B cell (primary cell): ENCODE measurements at regions not wholly inside any gene's neighbourhood (a gene's known extent, or its start where the extent isn't known, plus 50 kb on each side); places are given as distances from the start of the nearest gene placed in this dataset.

Experiments
- ATAC-seq: fragments of 200-7000 bp; cut with Tn5 transposase; one replicate; pipeline ENCODE4 v1.10.0; 2021; ENCODE audit warnings: low read depth, mild to moderate bottlenecking, moderate number of reproducible peaks, moderate library complexity
- CTCF ChIA-PET: fragments of 350-600 bp; sonication (Branson Sonifier 250); formaldehyde crosslinking; loops from one replicate; lab custom pipeline; 2021; ENCODE audit warnings: antibody characterized with exemption, inconsistent platforms; lab: Charles Lee
- POLR2A ChIA-PET: fragments of 350-600 bp; sonication (Branson Sonifier 250); formaldehyde crosslinking; loops from one replicate; lab custom pipeline; 2021; ENCODE audit warnings: antibody characterized with exemption; lab: Charles Lee
- DNase-seq: peaks from one replicate; pipeline ENCODE4 v3.0.0; 2013
- H2AFZ ChIP-seq: 2 replicates; pipeline ENCODE4 v1.6.1; 2012; ENCODE audit warnings: mild to moderate bottlenecking, low read depth, low read length; ENCODE audit not compliant: insufficient read depth, poor library complexity, severe bottlenecking
- H3K27ac ChIP-seq, 2 donors: 1 replicate in 1 of 2; 2 replicates in 1 of 2; pipeline ENCODE4 v1.5.1; 2012 to 2013; ENCODE audit warnings: low read length in 2 of 2, mild to moderate bottlenecking in 2 of 2, moderate library complexity in 1 of 2
- H3K27me3 ChIP-seq, 4 experiments: fragments of 200-600 bp in 1 of 4; sonication (generic) in 1 of 4; replicated peaks in 1 of 4; 1 replicate in 2 of 4; 2 replicates in 2 of 4; pipeline versions ENCODE4 v1.6.1 to v1.7.0; 2013 to 2016; ENCODE audit warnings: low read length in 3 of 4, mild to moderate bottlenecking in 2 of 4, mixed read lengths in 1 of 4, moderate library complexity in 1 of 4; ENCODE audit not compliant: insufficient read depth in 4 of 4, control insufficient read depth in 3 of 4; ENCODE audit errors: control extremely low read depth in 1 of 4
- H3K36me3 ChIP-seq, 2 experiments: replicated peaks in 1 of 2; 1 replicate in 1 of 2; 2 replicates in 1 of 2; pipeline versions ENCODE4 v1.6.1 to v1.7.1; 2013; ENCODE audit warnings: low read length in 1 of 2; ENCODE audit not compliant: insufficient read depth in 2 of 2, control insufficient read depth in 1 of 2; ENCODE audit errors: control extremely low read depth in 1 of 2, extremely low read depth in 1 of 2
- H3K4me1 ChIP-seq, 2 donors: fragments of 200-600 bp in 1 of 2; sonication (generic) in 1 of 2; 1 replicate in 1 of 2; 2 replicates in 1 of 2; pipeline versions ENCODE4 v1.5.1 to v1.6.1; 2013 to 2017; ENCODE audit warnings: low read length in 2 of 2; ENCODE audit not compliant: control insufficient read depth in 2 of 2, insufficient read depth in 2 of 2
- H3K4me2 ChIP-seq: replicated peaks from 2 replicates; pipeline ENCODE3; 2012; ENCODE audit warnings: mild to moderate bottlenecking, low read depth, low read length; ENCODE audit not compliant: poor library complexity, severe bottlenecking
- H3K4me3 ChIP-seq, 5 experiments: fragments of 200-600 bp in 1 of 5; sonication (generic) in 1 of 5; 1 replicate in 3 of 5; 2 replicates in 2 of 5; pipeline versions ENCODE4 v1.5.1 to v1.7.0; 2011 to 2016; ENCODE audit warnings: low read length in 4 of 5, mild to moderate bottlenecking in 4 of 5, low read depth in 2 of 5, control low read depth in 1 of 5, moderate library complexity in 1 of 5; ENCODE audit not compliant: insufficient read depth in 1 of 5; ENCODE audit errors: control extremely low read depth in 1 of 5, extremely low read depth in 1 of 5
- H3K79me2 ChIP-seq: fragments of 200-600 bp; sonication (generic); one replicate; pipeline ENCODE4 v1.6.0; 2016; ENCODE audit warnings: low read length; ENCODE audit not compliant: control insufficient read depth, insufficient read depth
- H3K9ac ChIP-seq: fragments of 200-600 bp; sonication (generic); 2 replicates; pipeline ENCODE4 v1.6.1; 2017; ENCODE audit warnings: mild to moderate bottlenecking, low read length, moderate library complexity
- H3K9me3 ChIP-seq, 3 donors: one replicate each; pipeline versions ENCODE4 v1.6.1 to v1.7.1; 2013; ENCODE audit warnings: low read length in 2 of 3; ENCODE audit not compliant: control insufficient read depth in 2 of 3, insufficient read depth in 1 of 3; ENCODE audit errors: control extremely low read depth in 1 of 3
- H4K20me1 ChIP-seq: 2 replicates; pipeline ENCODE4 v1.6.0; 2012; ENCODE audit warnings: mild to moderate bottlenecking, low read length; ENCODE audit not compliant: insufficient read depth, control insufficient read depth, poor library complexity, severe bottlenecking
- H3K27ac Mint-ChIP-seq: one replicate; pipeline ENCODE4 v1.8.0; 2021; ENCODE audit warnings: mixed read lengths
- H3K27me3 Mint-ChIP-seq: one replicate; pipeline ENCODE4 v1.8.0; 2021; ENCODE audit warnings: mixed read lengths
- H3K4me1 Mint-ChIP-seq: one replicate; pipeline ENCODE4 v1.8.0; 2021; ENCODE audit warnings: mixed read lengths
- H3K4me3 Mint-ChIP-seq: one replicate; pipeline ENCODE4 v1.8.0; 2021; ENCODE audit warnings: mixed read lengths
- H3K9me3 Mint-ChIP-seq: one replicate; pipeline ENCODE4 v1.8.0; 2022; ENCODE audit warnings: mixed read lengths; ENCODE audit not compliant: insufficient read depth
- EZH2 ChIP-seq: IDR thresholded peaks from 2 replicates; pipeline ENCODE4 v1.6.1; 2012; ENCODE audit warnings: borderline replicate concordance, low read depth, mild to moderate bottlenecking, moderate library complexity, low read length; ENCODE audit not compliant: insufficient read depth, poor library complexity, severe bottlenecking
- WGBS: methylation state at CpG from one replicate; pipeline ENCODE4 v1.1.5; 2013; ENCODE audit warnings: missing lambda C conversion rate; ENCODE audit not compliant: insufficient coverage; 5-methylcytosine and 5-hydroxymethylcytosine counted together
- intact Hi-C: fragments of 100-400 bp; cut with micrococcal nuclease; formaldehyde crosslinking; loops from one replicate; pipeline ENCODE4 v1.10.0; 2022
- TF ChIP-seq, protein P1 (sequence below): fragments of 200-600 bp; IDR thresholded peaks from one replicate; pipeline ENCODE4 v1.8.0; 2022; ENCODE audit warnings: antibody characterized with exemption, mild to moderate bottlenecking

DNA sequence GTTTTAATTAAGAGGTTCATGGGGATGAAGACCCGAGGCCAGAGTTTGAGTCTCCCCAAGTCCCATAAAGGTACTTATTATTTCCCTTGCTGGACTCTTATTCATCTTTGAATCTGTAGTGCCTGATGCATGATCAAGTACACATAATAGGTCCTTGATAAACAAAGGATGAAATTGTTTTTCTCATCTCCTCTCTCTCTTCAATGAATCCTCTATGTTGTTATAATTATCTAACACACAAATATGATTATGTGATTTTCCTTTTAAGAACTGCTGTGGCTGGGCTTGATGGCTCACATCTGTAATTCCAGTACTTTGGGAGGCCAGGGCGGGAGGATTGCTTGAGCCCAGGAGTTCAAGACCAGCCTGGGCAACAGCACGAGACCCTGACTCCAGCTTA is 117.7 kb downstream of the BAMBI start:
- H3K9me3 ChIP-seq, result no peaks in the 10 kb centered on the region
- Mint-ChIP-seq H3K27me3 (no peaks in the 10 kb centered on the region), H3K27ac (no peak overlapping the region), H3K4me1 (no peaks in the 10 kb centered on the region), H3K9me3 (no peaks in the 10 kb centered on the region), H3K4me3 (no peak overlapping the region)
- H3K27me3 ChIP-seq, result no peaks in the 10 kb centered on the region
- H3K4me2 ChIP-seq, result no peak overlapping the region
- intact Hi-C loops, result no loop called here
- no peak for DNase-seq
- H3K27ac ChIP-seq, result no peak overlapping the region
- POLR2A ChIA-PET, result no interaction called here
- H3K36me3 ChIP-seq, result no peaks in the 10 kb centered on the region
- TF ChIP-seq, protein P1, sequence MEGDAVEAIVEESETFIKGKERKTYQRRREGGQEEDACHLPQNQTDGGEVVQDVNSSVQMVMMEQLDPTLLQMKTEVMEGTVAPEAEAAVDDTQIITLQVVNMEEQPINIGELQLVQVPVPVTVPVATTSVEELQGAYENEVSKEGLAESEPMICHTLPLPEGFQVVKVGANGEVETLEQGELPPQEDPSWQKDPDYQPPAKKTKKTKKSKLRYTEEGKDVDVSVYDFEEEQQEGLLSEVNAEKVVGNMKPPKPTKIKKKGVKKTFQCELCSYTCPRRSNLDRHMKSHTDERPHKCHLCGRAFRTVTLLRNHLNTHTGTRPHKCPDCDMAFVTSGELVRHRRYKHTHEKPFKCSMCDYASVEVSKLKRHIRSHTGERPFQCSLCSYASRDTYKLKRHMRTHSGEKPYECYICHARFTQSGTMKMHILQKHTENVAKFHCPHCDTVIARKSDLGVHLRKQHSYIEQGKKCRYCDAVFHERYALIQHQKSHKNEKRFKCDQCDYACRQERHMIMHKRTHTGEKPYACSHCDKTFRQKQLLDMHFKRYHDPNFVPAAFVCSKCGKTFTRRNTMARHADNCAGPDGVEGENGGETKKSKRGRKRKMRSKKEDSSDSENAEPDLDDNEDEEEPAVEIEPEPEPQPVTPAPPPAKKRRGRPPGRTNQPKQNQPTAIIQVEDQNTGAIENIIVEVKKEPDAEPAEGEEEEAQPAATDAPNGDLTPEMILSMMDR, result no peak
- TF ChIP-seq EZH2, result no peak
- no peaks in the 10 kb centered on the region for H3K4me1 ChIP-seq
- no peak overlapping the region for H3K9ac ChIP-seq
- H4K20me1 ChIP-seq, result no peaks in the 10 kb centered on the region
- CTCF ChIA-PET, result no interaction called here
- no peak overlapping the region for H2AFZ ChIP-seq
- no peaks in the 10 kb centered on the region for H3K79me2 ChIP-seq
- H3K4me3 ChIP-seq, result no peak overlapping the region
- WGBS, result no CpG with 5 or more reads among the region's 3 CpGs
- ATAC-seq, result no peak

DNA sequence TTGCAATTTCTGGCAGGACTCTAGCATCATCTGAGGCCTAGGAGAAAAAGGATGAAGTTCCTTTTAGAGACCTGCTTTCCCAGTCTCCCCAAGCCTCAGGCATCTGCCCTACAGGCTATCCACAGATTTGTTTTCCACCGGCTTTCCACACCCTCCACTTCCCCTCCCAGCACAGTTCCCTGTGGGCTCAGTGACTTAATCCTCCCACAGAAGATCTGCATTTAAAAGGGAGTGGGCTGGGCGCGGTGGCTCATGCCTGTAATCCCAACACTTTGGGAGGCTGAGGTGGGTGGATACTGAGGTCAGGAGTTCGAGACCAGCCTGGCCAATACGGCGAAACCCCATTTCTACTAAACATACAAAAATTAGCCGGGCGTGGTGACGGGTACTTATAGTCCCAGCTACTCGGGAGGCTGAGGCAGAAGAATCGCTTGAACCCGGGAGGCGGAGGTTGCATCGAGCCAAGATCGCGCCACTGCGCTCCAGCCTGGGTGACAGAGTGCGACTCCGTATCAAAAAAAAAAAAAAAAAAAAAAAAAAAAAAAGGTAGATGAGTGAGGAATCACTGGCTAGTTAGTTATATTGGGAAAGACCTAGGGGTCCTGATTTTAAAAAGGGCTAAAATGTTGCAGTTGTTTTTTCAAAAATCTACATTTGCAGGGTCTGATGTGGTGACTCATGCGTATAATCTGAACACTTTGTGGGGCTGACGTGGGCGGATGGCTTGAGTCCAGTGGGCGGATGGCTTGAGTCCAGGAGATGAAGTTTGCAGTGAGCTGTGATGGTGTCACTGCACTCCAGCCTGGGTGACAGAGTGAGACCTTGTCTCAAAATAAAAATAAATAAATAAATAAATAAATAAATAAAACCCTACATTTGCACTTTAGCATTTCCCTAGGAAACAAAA is 119.5 kb downstream of the BAMBI start:
- Histone ChIP-seq H4K20me1 (no peaks in the 10 kb centered on the region), H3K4me1 (no peaks in the 10 kb centered on the region), H3K79me2 (no peaks in the 10 kb centered on the region), H3K27ac (no peak overlapping the region), H3K9ac (no peak overlapping the region), H2AFZ (no peak overlapping the region), H3K9me3 (no peaks in the 10 kb centered on the region), H3K36me3 (no peaks in the 10 kb centered on the region), H3K4me3 (no peak overlapping the region), H3K27me3 (peaks cover 0 to 4% (median 0%) of the 10 kb centered on the region in 4 experiments), H3K4me2 (no peak overlapping the region)
- intact Hi-C loops, result no loop called here
- ATAC-seq (no peak), DNase-seq (no peak)
- WGBS, result 97% methylated on average over 12 of the region's 23 CpGs
- ChIA-PET CTCF (no interaction called here), POLR2A (no interaction called here)
- H3K27ac Mint-ChIP-seq, result no peak overlapping the region
- H3K4me3 Mint-ChIP-seq, result no peak overlapping the region
- no peaks in the 10 kb centered on the region for H3K27me3 Mint-ChIP-seq
- TF ChIP-seq, protein P1, result no peak
- no peak for TF ChIP-seq EZH2
- no peaks in the 10 kb centered on the region for H3K9me3 Mint-ChIP-seq
- no peaks in the 10 kb centered on the region for H3K4me1 Mint-ChIP-seq
